ENCODE measurements at regions not wholly inside any gene's neighbourhood (a gene's known extent, or its start where the extent isn't known, plus 50 kb on each side); places are given as distances from the start of the nearest gene placed in this dataset.

- no peak for TF ChIP-seq HDGF (IDR thresholded peaks at IDR 0.05; ENCODE audit: borderline replicate concordance)
- TF ChIP-seq SUZ12 (IDR thresholded peaks at IDR 0.05), result no peak
- TF ChIP-seq L3MBTL2 (conservative IDR thresholded peaks at IDR 0.05), result no peak
- TF ChIP-seq BHLHE40 (IDR thresholded peaks at IDR 0.05; ENCODE audit: borderline replicate concordance), result no peak
- TF ChIP-seq ARNT (IDR thresholded peaks at IDR 0.05), result no peak
- no peak for TF ChIP-seq FOXK2 (IDR thresholded peaks at IDR 0.05)
- no peak for TF ChIP-seq SP1 (IDR thresholded peaks at IDR 0.05)
- no peak for TF ChIP-seq CTBP1 (IDR thresholded peaks at IDR 0.05; ENCODE audit: borderline replicate concordance)
- TF ChIP-seq TARDBP (IDR thresholded peaks at IDR 0.05), result no peak
Measured at GRCh38 chr14:56061051-56061450, 57.2 kb upstream of the PELI2 start.

Measured in HEK293T (cell line).